ENCODE measurements at regions not wholly inside any gene's neighbourhood (a gene's known extent, or its start where the extent isn't known, plus 50 kb on each side); places are given as distances from the start of the nearest gene placed in this dataset.

DNA sequence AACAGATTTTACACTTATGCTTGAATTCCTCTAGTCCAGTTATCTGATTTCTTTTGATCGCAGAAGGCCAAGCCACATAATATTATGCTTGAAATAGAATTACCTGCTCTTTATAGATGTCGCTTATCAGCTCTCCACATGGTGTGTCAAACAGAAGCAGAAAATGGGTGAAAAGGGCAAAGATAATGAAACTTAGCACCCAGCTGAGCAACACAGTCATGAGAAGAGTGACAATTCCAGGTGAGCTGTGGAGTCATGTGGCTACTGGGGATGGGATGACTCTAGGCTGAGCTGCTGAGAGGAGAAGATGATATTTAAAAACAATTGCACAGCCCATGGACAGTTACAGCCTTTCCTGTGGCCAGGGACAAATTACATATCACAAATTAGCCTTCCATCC is 398.7 kb upstream of the PDZRN3 start:
- H3K27ac ChIP-seq = no peak overlapping the region
- no peak for DNase-seq
- intact Hi-C loops (cut with DNase I; ENCODE audit: low total_unique reads) = no loop called here
- H3K4me1 ChIP-seq = no peaks in the 10 kb centered on the region
- no peaks in the 10 kb centered on the region for H3K27me3 ChIP-seq
- TF ChIP-seq, protein P1, sequence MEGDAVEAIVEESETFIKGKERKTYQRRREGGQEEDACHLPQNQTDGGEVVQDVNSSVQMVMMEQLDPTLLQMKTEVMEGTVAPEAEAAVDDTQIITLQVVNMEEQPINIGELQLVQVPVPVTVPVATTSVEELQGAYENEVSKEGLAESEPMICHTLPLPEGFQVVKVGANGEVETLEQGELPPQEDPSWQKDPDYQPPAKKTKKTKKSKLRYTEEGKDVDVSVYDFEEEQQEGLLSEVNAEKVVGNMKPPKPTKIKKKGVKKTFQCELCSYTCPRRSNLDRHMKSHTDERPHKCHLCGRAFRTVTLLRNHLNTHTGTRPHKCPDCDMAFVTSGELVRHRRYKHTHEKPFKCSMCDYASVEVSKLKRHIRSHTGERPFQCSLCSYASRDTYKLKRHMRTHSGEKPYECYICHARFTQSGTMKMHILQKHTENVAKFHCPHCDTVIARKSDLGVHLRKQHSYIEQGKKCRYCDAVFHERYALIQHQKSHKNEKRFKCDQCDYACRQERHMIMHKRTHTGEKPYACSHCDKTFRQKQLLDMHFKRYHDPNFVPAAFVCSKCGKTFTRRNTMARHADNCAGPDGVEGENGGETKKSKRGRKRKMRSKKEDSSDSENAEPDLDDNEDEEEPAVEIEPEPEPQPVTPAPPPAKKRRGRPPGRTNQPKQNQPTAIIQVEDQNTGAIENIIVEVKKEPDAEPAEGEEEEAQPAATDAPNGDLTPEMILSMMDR (IDR thresholded peaks at IDR 0.05) = no peak
- no peaks in the 10 kb centered on the region for H3K9me3 ChIP-seq
- no peak overlapping the region for H3K4me3 ChIP-seq
- no peaks in the 10 kb centered on the region for H3K36me3 ChIP-seq

DNA sequence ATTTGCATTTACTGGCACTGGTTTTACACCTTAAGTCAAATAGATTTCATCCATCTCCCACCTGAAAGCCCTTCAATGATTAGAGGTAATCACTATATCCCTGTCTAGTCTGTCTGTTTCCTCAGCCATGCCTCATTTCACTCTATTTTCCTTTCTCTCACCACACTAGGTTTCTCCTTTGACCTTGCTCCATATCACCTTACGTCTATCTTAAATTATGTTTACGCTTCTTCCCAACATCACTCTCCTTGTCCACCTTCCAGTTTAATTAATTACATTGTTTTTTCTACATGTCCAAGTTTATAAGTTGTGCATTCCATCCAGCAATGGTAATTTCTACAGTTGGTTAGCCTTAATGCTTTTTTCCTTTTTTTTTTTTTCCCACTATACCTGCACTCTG is 396.7 kb upstream of the PDZRN3 start:
- Histone ChIP-seq H3K27ac (no peak overlapping the region), H3K36me3 (no peaks in the 10 kb centered on the region), H3K9me3 (no peaks in the 10 kb centered on the region), H3K4me3 (no peak overlapping the region), H3K4me1 (no peaks in the 10 kb centered on the region), H3K27me3 (no peaks in the 10 kb centered on the region)
- intact Hi-C loops (cut with DNase I; ENCODE audit: low total_unique reads) = no loop called here
- DNase-seq = no peak
- TF ChIP-seq, protein P1 (IDR thresholded peaks at IDR 0.05) = no peak

DNA sequence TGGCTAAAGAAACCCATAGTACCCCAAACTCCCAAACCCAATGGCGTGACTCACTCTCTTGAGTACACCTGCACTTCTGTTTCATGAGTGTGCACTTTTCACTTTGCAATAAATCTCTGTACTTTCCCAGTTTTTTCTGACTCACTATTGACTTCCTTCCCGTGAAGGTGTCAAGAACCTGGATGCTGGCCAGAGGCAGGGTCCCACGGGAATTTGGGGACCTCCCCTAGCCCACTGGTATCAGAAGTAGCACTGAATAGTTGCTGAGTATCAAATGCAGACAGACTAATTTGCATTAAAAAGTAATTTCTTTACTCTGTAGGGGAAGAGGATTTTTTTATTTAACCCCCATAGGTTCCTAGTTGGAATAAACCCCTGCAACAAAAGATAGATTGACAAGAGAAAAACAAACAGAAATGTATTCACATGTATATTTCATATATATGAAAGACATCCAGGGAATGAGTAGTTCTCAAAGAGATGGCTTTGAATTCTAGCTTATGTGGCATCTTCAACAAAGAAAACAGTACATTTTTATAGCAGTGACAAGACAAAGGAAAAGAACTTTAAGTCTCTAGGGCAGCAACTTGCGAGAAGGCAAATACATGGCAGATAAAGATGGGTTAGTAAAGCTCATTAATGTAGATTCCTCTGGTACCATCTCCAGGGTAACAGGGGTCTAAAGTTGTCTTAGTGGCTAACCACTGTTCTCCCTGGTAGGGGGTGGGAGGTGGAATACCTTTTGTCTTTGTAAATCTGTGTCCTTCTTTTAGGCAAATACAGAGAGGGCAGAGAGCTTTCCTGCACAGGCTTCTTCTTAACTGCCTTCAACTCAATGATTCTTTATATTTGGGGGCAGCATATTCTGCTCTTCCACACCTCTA is 385.5 kb upstream of the PDZRN3 start:
- H3K27me3 ChIP-seq = no peaks in the 10 kb centered on the region
- H3K9me3 ChIP-seq = no peaks in the 10 kb centered on the region
- no peak overlapping the region for H3K4me3 ChIP-seq
- TF ChIP-seq, protein P1 (IDR thresholded peaks at IDR 0.05) = no peak
- no peaks in the 10 kb centered on the region for H3K36me3 ChIP-seq
- no peak for DNase-seq
- intact Hi-C loops (cut with DNase I; ENCODE audit: low total_unique reads) = no loop called here
- H3K27ac ChIP-seq = no peak overlapping the region
- no peaks in the 10 kb centered on the region for H3K4me1 ChIP-seq

DNA sequence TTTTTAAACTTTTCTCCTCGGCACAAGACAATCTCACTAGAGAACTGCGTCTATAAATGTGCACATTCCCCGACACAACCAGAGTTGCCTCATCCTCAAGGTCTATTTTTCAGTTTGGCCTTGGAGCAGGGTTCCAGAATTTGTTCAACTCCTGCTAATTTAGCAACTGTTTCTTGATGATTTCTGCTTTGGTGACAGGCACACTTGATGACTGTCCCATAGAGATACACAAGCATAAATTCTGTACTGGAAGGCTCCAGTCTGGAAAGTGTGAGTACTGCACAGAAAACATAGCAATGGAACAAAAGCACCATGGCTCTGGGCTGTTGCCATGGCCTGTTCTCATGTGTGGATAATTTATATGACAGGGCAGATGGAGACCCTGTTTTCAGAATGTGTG is 379.6 kb upstream of the PDZRN3 start:
- no peak overlapping the region for H3K4me3 ChIP-seq
- H3K36me3 ChIP-seq = no peaks in the 10 kb centered on the region
- H3K27me3 ChIP-seq = no peaks in the 10 kb centered on the region
- H3K27ac ChIP-seq = no peak overlapping the region
- TF ChIP-seq, protein P1 (IDR thresholded peaks at IDR 0.05) = no peak
- intact Hi-C loops (cut with DNase I; ENCODE audit: low total_unique reads) = no loop called here
- no peaks in the 10 kb centered on the region for H3K9me3 ChIP-seq
- no peak for DNase-seq
- no peaks in the 10 kb centered on the region for H3K4me1 ChIP-seq

DNA sequence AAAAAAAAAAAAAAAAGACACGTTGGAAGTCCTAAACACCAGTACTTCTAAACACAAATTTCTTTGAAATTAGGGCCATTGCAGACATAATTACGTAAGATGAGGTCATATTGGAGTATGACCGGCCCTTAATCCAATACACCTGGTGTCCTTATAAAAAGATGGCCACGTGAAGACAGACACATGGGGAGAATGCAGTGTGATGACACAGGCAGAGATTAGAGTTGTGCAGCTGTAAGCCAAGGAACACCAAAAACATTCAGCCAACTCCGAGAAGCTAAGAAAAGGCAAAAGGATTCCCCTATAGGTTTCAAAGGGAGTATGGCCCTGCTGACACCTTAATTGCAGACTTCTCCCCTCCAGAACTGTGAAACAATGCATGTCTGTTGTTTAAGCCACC is 379.0 kb upstream of the PDZRN3 start:
- no peaks in the 10 kb centered on the region for H3K27me3 ChIP-seq
- TF ChIP-seq, protein P1 (IDR thresholded peaks at IDR 0.05) = no peak
- H3K9me3 ChIP-seq = no peaks in the 10 kb centered on the region
- intact Hi-C loops (cut with DNase I; ENCODE audit: low total_unique reads) = no loop called here
- no peak for DNase-seq
- H3K4me3 ChIP-seq = no peak overlapping the region
- H3K4me1 ChIP-seq = no peaks in the 10 kb centered on the region
- H3K27ac ChIP-seq = no peak overlapping the region
- H3K36me3 ChIP-seq = no peaks in the 10 kb centered on the region

Measured in tibial artery (tissue), 4 donors.